ENCODE measurements at regions not wholly inside any gene's neighbourhood (a gene's known extent, or its start where the extent isn't known, plus 50 kb on each side); places are given as distances from the start of the nearest gene placed in this dataset.
"Not testable (repeated sequence)": the region's sequence is repeated elsewhere in the genome, so short reads cannot be mapped to it uniquely, and the experiment has no call there.

- CTCF ChIA-PET: no interaction called here
- DNase-seq (ENCODE audit: extremely low spot score): peak; percentile 11
- TF ChIP-seq BHLHE40 (IDR thresholded peaks at IDR 0.05; ENCODE audit: borderline replicate concordance): no peak
- POLR2A ChIA-PET: no interaction called here
These were observed 231.1 kb downstream of the ANKRD30B start for GRCh38 chr18:14978962-14979535.

- no peak for DNase-seq (ENCODE audit: extremely low spot score)
- TF ChIP-seq TARDBP (IDR thresholded peaks at IDR 0.05): no peak
- TF ChIP-seq ELF4 (IDR thresholded peaks at IDR 0.05): no peak
- no peak for TF ChIP-seq FOXA1 (IDR thresholded peaks at IDR 0.05)
- TF ChIP-seq CTBP1 (IDR thresholded peaks at IDR 0.05; ENCODE audit: borderline replicate concordance): no peak
- no peak for TF ChIP-seq L3MBTL2 (conservative IDR thresholded peaks at IDR 0.05)
- TF ChIP-seq LEF1 (IDR thresholded peaks at IDR 0.05; ENCODE audit: borderline replicate concordance): no peak
- TF ChIP-seq SUZ12 (IDR thresholded peaks at IDR 0.05): no peak
- no peak for TF ChIP-seq ZNF384 (IDR thresholded peaks at IDR 0.05)
- no peak for TF ChIP-seq NFRKB (IDR thresholded peaks at IDR 0.05)
- no peak for TF ChIP-seq HDGF (IDR thresholded peaks at IDR 0.05; ENCODE audit: borderline replicate concordance)
- no peak for TF ChIP-seq ARNT (IDR thresholded peaks at IDR 0.05)
- TF ChIP-seq BHLHE40 (IDR thresholded peaks at IDR 0.05; ENCODE audit: borderline replicate concordance): no peak
- TF ChIP-seq FOXM1 (IDR thresholded peaks at IDR 0.05; ENCODE audit: borderline replicate concordance): no peak
- TF ChIP-seq FOXK2 (IDR thresholded peaks at IDR 0.05): no peak
- no peak for TF ChIP-seq PKNOX1 (IDR thresholded peaks at IDR 0.05)
- ChIA-PET CTCF (no interaction called here), POLR2A (no interaction called here)
These were observed 231.9 kb downstream of the ANKRD30B start for GRCh38 chr18:14979875-14980274.

- DNase-seq (ENCODE audit: extremely low spot score); POLR2A ChIA-PET: not testable (repeated sequence)
These were observed 236.6 kb downstream of the ANKRD30B start for GRCh38 chr18:14984531-14984930.

GRCh38 chr18:14985291-14986013, 237.5 kb downstream of the ANKRD30B start:
- POLR2A ChIA-PET; CTCF ChIA-PET; DNase-seq (ENCODE audit: extremely low spot score): not testable (repeated sequence)

More at GRCh38 chr18:14984531-14984930, 236.6 kb downstream of the ANKRD30B start:
- CTCF ChIA-PET: not testable (repeated sequence)

- CTCF ChIA-PET; DNase-seq (ENCODE audit: extremely low spot score); POLR2A ChIA-PET: not testable (repeated sequence)
These were observed 239.4 kb downstream of the ANKRD30B start for GRCh38 chr18:14987377-14987776.

GRCh38 chr18:14987960-14988710, 240.2 kb downstream of the ANKRD30B start:
- CTCF ChIA-PET; POLR2A ChIA-PET; DNase-seq (ENCODE audit: extremely low spot score): not testable (repeated sequence)

- POLR2A ChIA-PET; DNase-seq (ENCODE audit: extremely low spot score); CTCF ChIA-PET: not testable (repeated sequence)
These were observed 241.6 kb downstream of the ANKRD30B start for GRCh38 chr18:14989569-14989968.

GRCh38 chr18:14991934-14992445, 244.0 kb downstream of the ANKRD30B start:
- DNase-seq (ENCODE audit: extremely low spot score); CTCF ChIA-PET; POLR2A ChIA-PET: not testable (repeated sequence)

GRCh38 chr18:14992758-14993157, 244.8 kb downstream of the ANKRD30B start:
- DNase-seq (ENCODE audit: extremely low spot score); POLR2A ChIA-PET; CTCF ChIA-PET: not testable (repeated sequence)

- POLR2A ChIA-PET; CTCF ChIA-PET; DNase-seq (ENCODE audit: extremely low spot score): not testable (repeated sequence)
These were observed 247.1 kb downstream of the ANKRD30B start for GRCh38 chr18:14995023-14995422.
